GM12874 (cell line): ENCODE measurements at regions not wholly inside any gene's neighbourhood (a gene's known extent, or its start where the extent isn't known, plus 50 kb on each side); places are given as distances from the start of the nearest gene placed in this dataset.

Experiments
- CTCF ChIP-seq: IDR thresholded peaks from 2 replicates; pipeline ENCODE4 v1.5.1; 2011; ENCODE audit warnings: low read depth, mild to moderate bottlenecking, control low read depth, low read length, moderate library complexity; ENCODE audit not compliant: insufficient read depth

DNA sequence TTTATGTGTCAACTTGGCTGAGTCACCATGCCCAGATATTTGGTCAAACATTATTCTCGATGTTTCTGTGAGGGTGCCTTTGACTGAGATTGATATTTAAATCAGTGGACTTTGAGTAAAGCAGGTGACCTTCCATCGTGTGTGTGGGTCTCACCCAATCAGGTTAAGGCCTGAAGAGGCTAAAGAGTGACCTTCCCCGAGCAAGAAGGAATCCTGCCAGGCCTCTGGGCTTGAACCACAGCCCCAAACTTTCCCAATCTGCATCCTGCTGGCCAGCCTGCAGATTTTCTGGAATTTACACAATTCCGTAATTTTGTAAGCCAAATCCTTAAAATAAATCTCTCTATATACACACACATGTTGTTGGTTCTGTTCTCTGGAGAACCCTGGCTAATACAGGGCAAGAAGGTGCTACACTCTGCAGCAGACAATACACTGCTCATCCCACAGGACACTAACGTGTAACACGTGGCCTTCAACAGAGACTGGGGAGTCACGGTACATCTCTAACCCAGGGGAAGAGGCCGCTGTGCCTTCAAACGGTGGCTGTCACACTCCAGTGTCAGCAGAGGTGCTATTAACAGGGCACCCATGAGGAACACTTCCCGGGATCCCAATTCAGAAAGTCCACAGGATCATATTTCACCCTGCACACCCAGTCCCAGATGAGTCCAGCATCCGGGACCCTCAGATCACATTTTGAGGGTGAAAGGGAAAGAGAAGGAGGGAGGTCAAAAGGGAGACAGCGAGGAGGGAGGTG, 113.1 kb upstream of the ID2 start:
- no peak for TF ChIP-seq CTCF

GRCh38 chr2:8569332-8569930, 112.4 kb upstream of the ID2 start:
- TF ChIP-seq CTCF = no peak

- no peak for TF ChIP-seq CTCF
These were observed 111.2 kb upstream of the ID2 start for GRCh38 chr2:8570637-8571036.

- TF ChIP-seq CTCF = no peak
These were observed 110.5 kb upstream of the ID2 start for GRCh38 chr2:8571301-8571791.

GRCh38 chr2:8571792-8572499, 109.9 kb upstream of the ID2 start:
- TF ChIP-seq CTCF = no peak

- no peak for TF ChIP-seq CTCF
These were observed 109.1 kb upstream of the ID2 start for GRCh38 chr2:8572712-8573233.
